Esophagus mucosa (tissue), 1 donor: ENCODE measurements at regions not wholly inside any gene's neighbourhood (a gene's known extent, or its start where the extent isn't known, plus 50 kb on each side); places are given as distances from the start of the nearest gene placed in this dataset.
A peak's percentile ranks its signal among the peaks of the same experiment; 100 is the strongest.

Experiments
- ATAC-seq: fragments of 200-7000 bp; cut with Tn5 transposase; one replicate; pipeline ENCODE4 v1.9.1; 2020
- donor health status: DM: yes; HTN: yes; CAD: no.

DNA sequence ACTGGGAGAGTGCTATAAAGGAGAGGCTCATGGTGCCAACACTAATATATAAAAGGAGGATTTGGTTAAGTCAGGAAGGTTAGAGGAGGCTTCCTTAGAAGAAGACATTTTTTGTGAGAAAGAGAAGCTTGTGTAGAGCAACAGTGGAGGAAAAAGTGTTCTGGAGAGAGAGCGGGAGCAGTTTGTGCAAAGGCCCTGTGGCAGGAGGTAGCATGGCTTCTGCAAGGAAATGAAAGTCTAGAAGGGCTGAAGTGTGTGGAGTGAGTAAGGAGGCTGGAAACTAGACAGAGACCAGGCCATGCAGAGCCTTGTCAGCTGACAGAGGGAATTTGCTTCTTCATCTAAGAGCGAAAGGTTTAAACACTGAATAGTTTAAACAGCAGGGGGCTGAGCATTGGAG, 64.4 kb upstream of the ARAP3 start:
- no peak for ATAC-seq

DNA sequence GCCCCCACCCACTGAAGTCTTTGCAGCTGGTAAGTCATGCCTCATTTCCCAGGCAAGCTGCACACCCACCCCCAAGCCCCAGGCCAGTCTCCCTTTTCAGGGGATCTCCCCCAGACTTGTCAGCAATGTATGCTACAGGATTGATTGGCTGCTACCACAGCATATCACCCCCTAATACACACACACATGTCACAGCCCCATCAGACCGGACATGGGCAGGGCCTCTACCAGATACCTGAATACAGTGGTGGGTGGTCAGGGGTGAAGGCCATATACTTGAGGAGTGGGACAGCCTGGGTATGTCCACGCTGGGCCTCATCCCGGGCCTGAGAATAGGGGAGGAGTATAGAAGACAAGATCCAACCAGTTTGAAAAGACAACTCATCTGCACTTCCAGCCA, 63.4 kb upstream of the ARAP3 start:
- ATAC-seq: no peak

DNA sequence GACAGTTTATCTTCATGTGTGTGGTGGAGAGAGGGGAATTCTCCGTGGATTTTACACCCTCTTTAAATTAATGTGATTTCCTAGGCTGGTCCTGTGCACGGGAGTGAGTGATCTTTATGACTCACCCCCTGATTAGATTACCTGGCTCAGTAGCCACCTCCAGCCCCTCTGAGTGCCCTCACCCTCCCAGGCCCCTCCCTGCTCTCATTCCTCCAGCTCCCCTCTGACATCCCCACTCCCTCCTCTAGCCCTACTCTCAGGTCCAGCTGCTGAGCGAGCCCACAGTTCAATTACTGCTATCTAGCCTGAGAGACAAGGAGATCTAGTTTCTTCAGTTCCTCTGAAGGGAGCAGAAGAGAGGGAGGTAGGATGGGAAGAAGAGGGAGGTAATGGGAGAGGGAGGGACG, 61.8 kb upstream of the ARAP3 start:
- no peak for ATAC-seq

DNA sequence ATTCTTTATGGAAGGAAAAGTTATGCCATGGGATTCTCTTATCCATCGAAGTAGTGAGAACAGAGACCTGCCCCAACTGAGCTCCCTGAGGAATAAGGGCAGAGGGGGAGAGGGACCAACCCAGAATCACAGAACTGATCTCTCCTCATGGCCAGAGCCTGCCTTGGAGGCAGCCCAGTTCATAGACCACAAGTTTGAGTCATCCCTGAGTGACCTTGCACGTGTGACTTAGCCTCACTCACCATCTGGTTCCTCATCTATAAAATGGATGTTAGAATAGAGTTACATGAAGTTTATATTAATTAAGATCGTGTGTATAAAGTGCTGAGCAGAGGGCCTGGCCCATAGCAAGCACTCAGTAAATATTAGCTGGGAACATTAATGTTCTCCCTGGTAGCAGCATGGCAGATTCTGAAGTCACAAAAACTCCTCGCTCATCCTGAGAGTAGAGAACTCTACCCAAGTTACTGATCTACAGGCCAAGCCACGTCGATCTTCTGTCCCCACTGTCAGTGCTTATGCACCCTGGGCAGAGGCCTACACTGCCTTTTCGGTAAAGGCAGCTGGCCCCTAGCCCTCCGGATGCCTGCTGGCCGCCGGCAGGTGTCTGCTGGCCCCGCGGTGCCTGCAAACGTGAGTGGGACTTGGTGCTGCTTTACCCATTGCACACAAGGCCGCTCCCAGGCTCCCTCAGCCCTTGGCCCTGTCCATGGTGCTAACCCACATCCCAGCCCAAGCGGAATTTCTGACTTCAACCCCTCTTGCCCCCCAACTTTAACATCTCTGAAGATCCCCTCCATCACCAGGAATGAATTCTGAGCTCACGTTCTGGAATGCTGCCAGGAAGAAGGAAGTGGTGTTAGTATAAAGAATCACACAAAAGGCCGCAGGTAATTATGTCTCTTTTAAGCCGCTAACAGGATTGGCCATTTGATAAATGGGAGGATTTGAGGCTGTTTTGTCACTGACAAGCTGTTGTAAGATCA, 61.1 kb upstream of the ARAP3 start:
- peak; percentile 28 for ATAC-seq

DNA sequence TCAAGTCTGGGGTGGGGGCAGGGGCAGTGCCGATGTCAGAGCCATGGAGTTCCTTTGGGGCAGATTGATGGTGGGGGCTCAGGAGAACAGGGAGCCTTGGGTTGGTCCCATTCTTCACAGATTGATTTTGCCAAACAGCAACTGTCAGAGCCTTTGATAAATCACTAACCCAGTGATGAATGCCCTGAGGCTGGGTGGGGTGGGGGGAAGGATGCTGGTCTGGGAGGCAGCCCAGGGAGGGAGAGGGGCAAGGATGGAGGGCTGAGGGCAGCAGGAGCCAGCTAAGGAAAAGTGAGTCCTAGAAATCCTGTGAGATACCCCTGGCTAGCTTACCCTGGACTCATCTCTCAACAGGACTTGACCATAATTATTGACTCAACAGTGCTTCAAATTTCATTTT, 60.1 kb upstream of the ARAP3 start:
- ATAC-seq: no peak

DNA sequence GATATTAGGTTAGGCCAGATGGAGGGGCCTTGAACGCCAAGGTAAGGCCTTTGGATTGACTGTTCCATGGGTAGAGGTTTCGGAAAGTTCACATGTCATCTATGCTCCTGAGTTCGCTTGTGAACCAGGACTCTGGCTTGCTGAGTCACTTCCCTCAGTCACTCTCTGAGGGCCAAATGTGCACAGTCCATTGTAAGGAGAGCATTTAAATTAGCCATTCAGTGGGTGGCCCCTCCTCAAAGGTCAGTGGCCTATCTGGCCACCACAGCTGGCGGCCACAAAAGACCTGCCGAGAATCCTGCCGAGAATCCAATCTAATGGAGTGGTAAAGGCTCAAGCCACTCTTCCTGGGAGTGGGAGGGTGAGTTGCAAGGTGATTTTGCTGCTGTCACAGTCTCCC, 58.9 kb upstream of the ARAP3 start:
- ATAC-seq: no peak

DNA sequence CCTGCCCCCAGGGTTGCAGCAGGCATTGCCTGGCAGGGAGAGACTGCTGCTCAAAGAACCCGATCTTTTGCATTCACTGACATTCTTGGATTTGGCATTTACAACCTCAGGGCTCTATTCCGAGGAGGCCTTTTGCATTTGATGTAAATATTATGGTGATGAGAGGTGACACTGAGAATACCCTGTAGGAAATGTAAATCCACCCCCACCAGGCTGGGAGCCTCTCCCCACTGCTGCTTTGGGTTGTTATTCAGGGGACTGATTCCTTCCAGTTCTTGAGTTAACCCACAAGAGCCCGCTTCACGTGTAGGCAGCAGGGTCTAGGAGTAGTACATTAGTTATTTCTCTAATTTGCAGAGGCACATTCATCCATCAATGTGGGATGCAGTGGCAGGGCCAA, 55.5 kb upstream of the ARAP3 start:
- no peak for ATAC-seq

DNA sequence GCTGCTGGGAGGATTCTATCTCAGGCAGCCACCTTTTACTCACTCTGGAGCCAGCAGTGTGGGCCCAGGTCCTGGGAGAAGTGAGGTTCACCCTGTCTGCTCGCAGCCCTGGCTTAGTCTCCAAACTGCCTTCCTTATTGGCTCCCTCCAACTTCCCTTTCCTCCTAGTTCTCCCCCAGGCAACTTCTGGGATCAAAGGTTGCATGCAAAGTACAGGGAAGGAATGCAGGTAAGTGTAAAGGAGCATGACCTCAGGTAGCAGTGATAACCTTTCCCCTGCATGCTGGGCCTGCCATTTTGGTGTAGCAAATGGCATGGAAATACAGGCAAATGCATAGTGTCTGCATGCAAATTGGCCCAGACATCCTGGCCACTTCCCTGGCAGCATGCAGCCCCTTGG, 53.8 kb upstream of the ARAP3 start:
- no peak for ATAC-seq

DNA sequence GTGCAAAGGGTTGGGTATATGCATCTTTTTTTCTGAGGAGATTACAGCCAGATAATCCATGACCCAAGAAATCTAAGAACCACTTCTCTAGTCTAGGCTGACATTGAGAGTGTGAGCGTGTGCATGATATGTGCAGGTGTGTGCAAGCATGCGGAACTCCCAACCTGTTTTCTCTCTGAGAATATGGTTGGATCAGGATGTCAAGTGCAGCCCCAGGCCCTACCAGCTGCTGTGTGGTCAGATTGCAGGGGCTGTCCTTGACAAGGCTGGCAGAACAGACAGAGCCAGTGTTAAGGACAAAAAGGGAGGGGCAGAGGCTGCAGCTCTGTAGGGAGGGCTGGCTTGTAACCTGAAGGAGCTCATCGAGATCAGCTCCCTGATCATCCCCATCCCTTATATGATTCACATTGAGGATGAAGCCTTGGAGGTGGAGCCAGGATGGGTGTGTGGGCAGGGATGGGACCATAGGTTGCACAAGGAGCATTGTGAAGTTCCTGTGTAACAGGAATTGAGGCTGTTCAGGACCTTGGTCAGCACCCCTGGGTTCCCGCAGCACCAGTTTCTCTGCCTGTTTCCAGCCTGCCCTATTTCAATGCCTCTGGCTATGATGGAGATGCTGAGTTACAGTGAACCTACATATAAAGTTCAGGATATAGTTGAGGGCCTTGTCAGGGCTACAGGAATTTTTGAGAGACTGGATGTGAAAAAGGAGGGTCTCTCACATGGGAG, 52.6 kb upstream of the ARAP3 start:
- ATAC-seq: peak; percentile 91

DNA sequence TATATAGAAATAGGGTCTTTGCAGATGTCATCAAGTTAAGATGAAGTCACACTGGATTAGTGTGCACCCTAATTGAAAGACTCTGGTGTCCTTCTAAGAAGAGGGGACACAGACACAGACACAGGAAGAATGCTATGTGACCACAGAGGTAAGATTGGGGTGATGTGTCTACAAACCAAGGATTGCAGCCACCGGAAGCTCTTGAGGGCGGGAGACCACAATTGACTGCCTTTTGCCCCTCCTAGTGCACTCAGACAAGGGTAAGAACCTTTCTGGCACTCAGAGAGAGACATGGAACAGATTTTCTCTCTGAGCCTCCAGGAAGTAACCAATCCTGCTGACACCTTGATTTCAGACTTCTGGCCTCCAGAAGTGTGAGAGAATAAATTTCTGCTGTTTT, 51.2 kb upstream of the ARAP3 start:
- no peak for ATAC-seq

DNA sequence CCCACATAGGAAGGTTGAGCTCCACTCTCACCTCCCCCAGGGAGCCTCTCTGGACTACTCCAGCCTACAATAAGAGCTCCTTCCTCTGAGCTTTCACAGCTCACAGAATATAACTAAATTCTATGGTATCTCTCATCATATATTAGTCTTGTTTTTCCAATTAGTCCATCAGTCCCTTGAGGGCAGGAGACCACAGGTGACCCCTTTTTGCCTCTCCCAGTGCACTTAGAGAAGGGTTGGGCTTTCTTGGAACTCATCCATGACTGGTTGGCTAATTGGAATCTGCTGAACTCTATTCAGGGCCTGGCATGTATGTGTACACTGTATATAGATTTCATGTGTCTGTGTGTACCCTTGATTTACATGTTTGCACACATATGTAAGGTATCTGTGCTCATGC, 50.4 kb upstream of the ARAP3 start:
- no peak for ATAC-seq
